OCI-LY1 (cell line): ENCODE measurements at regions not wholly inside any gene's neighbourhood (a gene's known extent, or its start where the extent isn't known, plus 50 kb on each side); places are given as distances from the start of the nearest gene placed in this dataset.

Source experiments
- EZH2 ChIP-seq: fragments of 200-600 bp; sonication (generic), shearing (Covaris generic); IDR thresholded peaks from 2 replicates; pipeline ENCODE4 v1.8.0; 2017; ENCODE audit warnings: borderline replicate concordance, mixed run types, mild to moderate bottlenecking, antibody characterized with exemption, low read length, moderate library complexity, mixed read lengths
- TF ChIP-seq, protein P1 (sequence below): fragments of 200-600 bp; sonication (generic), shearing (Covaris generic); IDR thresholded peaks from 2 replicates; pipeline ENCODE4 v1.5.1; 2017; ENCODE audit warnings: mild to moderate bottlenecking, antibody characterized with exemption, low read length, moderate library complexity, mixed read lengths

DNA sequence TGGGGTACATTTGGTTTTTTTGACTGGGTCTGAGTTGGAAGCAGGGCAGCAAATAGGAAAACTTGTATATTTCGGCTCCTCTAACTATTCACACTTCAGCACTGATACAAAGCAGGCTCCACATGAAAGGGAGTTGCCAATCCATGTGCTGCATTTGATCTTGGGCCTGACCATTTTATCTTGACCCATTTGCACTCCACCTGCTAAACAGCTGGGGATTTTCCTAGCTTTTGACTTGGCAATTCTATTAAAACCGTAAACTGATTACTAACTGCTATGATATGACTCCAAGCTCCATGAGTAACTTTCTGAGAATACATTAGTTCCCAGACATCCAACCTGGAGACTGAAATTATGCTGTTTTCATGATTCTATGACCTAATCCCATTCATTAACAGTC lies 797.1 kb downstream of the BCL11B start:
- TF ChIP-seq, protein P1, sequence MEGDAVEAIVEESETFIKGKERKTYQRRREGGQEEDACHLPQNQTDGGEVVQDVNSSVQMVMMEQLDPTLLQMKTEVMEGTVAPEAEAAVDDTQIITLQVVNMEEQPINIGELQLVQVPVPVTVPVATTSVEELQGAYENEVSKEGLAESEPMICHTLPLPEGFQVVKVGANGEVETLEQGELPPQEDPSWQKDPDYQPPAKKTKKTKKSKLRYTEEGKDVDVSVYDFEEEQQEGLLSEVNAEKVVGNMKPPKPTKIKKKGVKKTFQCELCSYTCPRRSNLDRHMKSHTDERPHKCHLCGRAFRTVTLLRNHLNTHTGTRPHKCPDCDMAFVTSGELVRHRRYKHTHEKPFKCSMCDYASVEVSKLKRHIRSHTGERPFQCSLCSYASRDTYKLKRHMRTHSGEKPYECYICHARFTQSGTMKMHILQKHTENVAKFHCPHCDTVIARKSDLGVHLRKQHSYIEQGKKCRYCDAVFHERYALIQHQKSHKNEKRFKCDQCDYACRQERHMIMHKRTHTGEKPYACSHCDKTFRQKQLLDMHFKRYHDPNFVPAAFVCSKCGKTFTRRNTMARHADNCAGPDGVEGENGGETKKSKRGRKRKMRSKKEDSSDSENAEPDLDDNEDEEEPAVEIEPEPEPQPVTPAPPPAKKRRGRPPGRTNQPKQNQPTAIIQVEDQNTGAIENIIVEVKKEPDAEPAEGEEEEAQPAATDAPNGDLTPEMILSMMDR: no peak
- no peak for TF ChIP-seq EZH2
